ENCODE measurements at regions not wholly inside any gene's neighbourhood (a gene's known extent, or its start where the extent isn't known, plus 50 kb on each side); places are given as distances from the start of the nearest gene placed in this dataset.

GRCh38 chr6:95882371-95882770 lies 133.4 kb upstream of the FUT9 start:
- TF ChIP-seq CTCF (IDR thresholded peaks at IDR 0.05 in 8 of 11, conservative IDR thresholded peaks at IDR 0.05 in 3 of 11) (no peak), POLR2A (IDR thresholded peaks at IDR 0.05) (no peak), POLR2AphosphoS5 (IDR thresholded peaks at IDR 0.05) (no peak)

All from spleen (tissue), 7 donors.